ENCODE measurements at regions not wholly inside any gene's neighbourhood (a gene's known extent, or its start where the extent isn't known, plus 50 kb on each side); places are given as distances from the start of the nearest gene placed in this dataset.

GRCh38 chr18:25818505-25818904, 271.9 kb downstream of the SS18 start:
- no peaks in the 10 kb centered on the region for H3K9me3 ChIP-seq (ENCODE audit: low read depth, low read length, poor library complexity, severe bottlenecking)
- H3K4me3 ChIP-seq (ENCODE audit: low read depth, low read length, poor library complexity, severe bottlenecking), result no peak overlapping the region
- no TSS peak for BruUV-seq (replicated peaks)
- H3K4me1 ChIP-seq (ENCODE audit: insufficient read depth, low read length, poor library complexity, severe bottlenecking), result no peaks in the 10 kb centered on the region
- DNase-seq (ENCODE audit: low spot score), result no peak
- no peak overlapping the region for H3K27ac ChIP-seq (ENCODE audit: low read depth, low read length, poor library complexity, severe bottlenecking)
- peaks cover 22% of the 10 kb centered on the region for H3K27me3 ChIP-seq (replicated peaks; ENCODE audit: insufficient read depth, low read depth, low read length, poor library complexity)
- intact Hi-C loops (cut with micrococcal nuclease; ENCODE audit: unreplicated experiment), result no loop called here
- TF ChIP-seq EZH2 (IDR thresholded peaks at IDR 0.05; ENCODE audit: borderline replicate concordance, low read depth, low read length, poor library complexity, severe bottlenecking) (no peak), CTCF (conservative IDR thresholded peaks at IDR 0.05; ENCODE audit: low read depth, low read length) (no peak)
- ChIA-PET POLR2A (ENCODE audit: low non-redundant PET) (no interaction called here), CTCF (no interaction called here)
- H3K36me3 ChIP-seq (ENCODE audit: insufficient read depth, low read length, poor library complexity, severe bottlenecking), result no peaks in the 10 kb centered on the region

- H3K9me3 ChIP-seq (ENCODE audit: low read depth, low read length, poor library complexity, severe bottlenecking), result no peaks in the 10 kb centered on the region
- BruUV-seq (replicated peaks), result no TSS peak
- ChIA-PET CTCF (no interaction called here), POLR2A (ENCODE audit: low non-redundant PET) (no interaction called here)
- peaks cover 31% of the 10 kb centered on the region for H3K27me3 ChIP-seq (replicated peaks; ENCODE audit: insufficient read depth, low read depth, low read length, poor library complexity)
- intact Hi-C loops (cut with micrococcal nuclease; ENCODE audit: unreplicated experiment), result no loop called here
- no peaks in the 10 kb centered on the region for H3K36me3 ChIP-seq (ENCODE audit: insufficient read depth, low read length, poor library complexity, severe bottlenecking)
- DNase-seq (ENCODE audit: low spot score), result no peak
- TF ChIP-seq CTCF (conservative IDR thresholded peaks at IDR 0.05; ENCODE audit: low read depth, low read length) (no peak), EZH2 (IDR thresholded peaks at IDR 0.05; ENCODE audit: borderline replicate concordance, low read depth, low read length, poor library complexity, severe bottlenecking) (no peak)
- no peak overlapping the region for H3K27ac ChIP-seq (ENCODE audit: low read depth, low read length, poor library complexity, severe bottlenecking)
- H3K4me3 ChIP-seq (ENCODE audit: low read depth, low read length, poor library complexity, severe bottlenecking), result no peak overlapping the region
- H3K4me1 ChIP-seq (ENCODE audit: insufficient read depth, low read length, poor library complexity, severe bottlenecking), result no peaks in the 10 kb centered on the region
These were observed 272.7 kb downstream of the SS18 start for GRCh38 chr18:25817546-25818237.

DNA sequence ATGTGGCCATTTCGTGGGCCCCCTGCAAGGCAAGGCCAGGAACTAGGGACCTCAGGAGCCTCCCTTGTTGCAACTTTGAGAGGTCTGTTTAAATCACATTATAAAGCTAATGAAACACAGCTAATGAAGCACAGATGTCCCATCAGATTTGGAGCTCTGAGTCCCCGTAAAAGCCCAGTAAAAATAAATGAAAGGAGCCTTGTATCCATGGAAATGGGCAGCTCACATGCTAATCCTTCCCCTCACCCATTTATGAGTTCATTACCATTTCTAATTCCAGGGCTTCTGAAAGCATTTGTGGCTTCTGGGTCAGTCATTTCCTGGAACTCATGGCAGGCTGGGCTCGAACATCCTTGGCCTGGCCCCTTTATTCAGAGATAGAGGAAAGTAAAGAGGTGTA, 274.8 kb downstream of the SS18 start:
- ChIA-PET POLR2A (ENCODE audit: low non-redundant PET) (no interaction called here), CTCF (no interaction called here)

More for the DNA sequence above, 274.8 kb downstream of the SS18 start:
- Histone ChIP-seq H3K4me1 (ENCODE audit: insufficient read depth, low read length, poor library complexity, severe bottlenecking) (no peaks in the 10 kb centered on the region), H3K27me3 (replicated peaks; ENCODE audit: insufficient read depth, low read depth, low read length, poor library complexity) (peaks cover 20% of the 10 kb centered on the region), H3K36me3 (ENCODE audit: insufficient read depth, low read length, poor library complexity, severe bottlenecking) (no peaks in the 10 kb centered on the region), H3K9me3 (ENCODE audit: low read depth, low read length, poor library complexity, severe bottlenecking) (no peaks in the 10 kb centered on the region), H3K4me3 (ENCODE audit: low read depth, low read length, poor library complexity, severe bottlenecking) (no peak overlapping the region), H3K27ac (ENCODE audit: low read depth, low read length, poor library complexity, severe bottlenecking) (no peak overlapping the region)
- no peak for DNase-seq (ENCODE audit: low spot score)
- TF ChIP-seq CTCF (conservative IDR thresholded peaks at IDR 0.05; ENCODE audit: low read depth, low read length) (no peak), EZH2 (IDR thresholded peaks at IDR 0.05; ENCODE audit: borderline replicate concordance, low read depth, low read length, poor library complexity, severe bottlenecking) (no peak)
- BruUV-seq (replicated peaks), result no TSS peak
- intact Hi-C loops (cut with micrococcal nuclease; ENCODE audit: unreplicated experiment), result no loop called here

Measured in A673 (cell line).